A673 (cell line): ENCODE measurements at regions not wholly inside any gene's neighbourhood (a gene's known extent, or its start where the extent isn't known, plus 50 kb on each side); places are given as distances from the start of the nearest gene placed in this dataset.

Source experiments
- EZH2 ChIP-seq: fragments of 200-600 bp; sonication (generic); IDR thresholded peaks from 2 replicates; pipeline ENCODE4 v1.6.1; 2017; ENCODE audit warnings: borderline replicate concordance, low read depth, mild to moderate bottlenecking, mixed read lengths, antibody characterized with exemption, low read length; ENCODE audit not compliant: poor library complexity, severe bottlenecking
- TF ChIP-seq, protein P1 (sequence below): fragments of 300-800, 200-600 bp; sonication (generic); conservative IDR thresholded peaks from 2 replicates; pipeline ENCODE4 v1.5.1; 2017; ENCODE audit warnings: low read depth, mild to moderate bottlenecking, antibody characterized with exemption, low read length, moderate library complexity, mixed read lengths

DNA sequence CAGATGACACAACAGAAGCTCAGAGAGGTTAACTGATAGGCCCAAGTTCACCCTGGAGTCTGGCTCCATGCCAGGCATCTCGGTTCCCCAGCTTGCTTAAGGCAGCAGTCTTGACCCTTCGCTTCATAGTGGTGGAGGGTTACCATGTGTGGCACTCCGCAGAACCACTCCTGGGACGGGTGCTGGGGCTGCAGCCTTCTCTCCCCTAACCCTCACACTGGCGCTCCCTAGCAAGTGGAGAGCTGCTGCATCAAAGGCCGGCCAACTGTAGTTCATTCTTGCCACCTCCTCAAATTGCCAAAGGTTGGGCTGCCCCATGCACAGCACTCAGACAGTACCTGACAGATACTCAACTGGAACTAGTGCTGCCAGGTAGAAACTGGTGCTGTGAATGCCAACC, 70.2 kb upstream of the KCND3 start:
- TF ChIP-seq, protein P1, sequence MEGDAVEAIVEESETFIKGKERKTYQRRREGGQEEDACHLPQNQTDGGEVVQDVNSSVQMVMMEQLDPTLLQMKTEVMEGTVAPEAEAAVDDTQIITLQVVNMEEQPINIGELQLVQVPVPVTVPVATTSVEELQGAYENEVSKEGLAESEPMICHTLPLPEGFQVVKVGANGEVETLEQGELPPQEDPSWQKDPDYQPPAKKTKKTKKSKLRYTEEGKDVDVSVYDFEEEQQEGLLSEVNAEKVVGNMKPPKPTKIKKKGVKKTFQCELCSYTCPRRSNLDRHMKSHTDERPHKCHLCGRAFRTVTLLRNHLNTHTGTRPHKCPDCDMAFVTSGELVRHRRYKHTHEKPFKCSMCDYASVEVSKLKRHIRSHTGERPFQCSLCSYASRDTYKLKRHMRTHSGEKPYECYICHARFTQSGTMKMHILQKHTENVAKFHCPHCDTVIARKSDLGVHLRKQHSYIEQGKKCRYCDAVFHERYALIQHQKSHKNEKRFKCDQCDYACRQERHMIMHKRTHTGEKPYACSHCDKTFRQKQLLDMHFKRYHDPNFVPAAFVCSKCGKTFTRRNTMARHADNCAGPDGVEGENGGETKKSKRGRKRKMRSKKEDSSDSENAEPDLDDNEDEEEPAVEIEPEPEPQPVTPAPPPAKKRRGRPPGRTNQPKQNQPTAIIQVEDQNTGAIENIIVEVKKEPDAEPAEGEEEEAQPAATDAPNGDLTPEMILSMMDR = no peak
- no peak for TF ChIP-seq EZH2
